ENCODE measurements at regions not wholly inside any gene's neighbourhood (a gene's known extent, or its start where the extent isn't known, plus 50 kb on each side); places are given as distances from the start of the nearest gene placed in this dataset.

GRCh38 chr9:135022191-135022870 lies 65.1 kb upstream of the OLFM1 start:
- ChIA-PET POLR2A (no interaction called here), CTCF (no interaction called here)

More at GRCh38 chr9:135022191-135022870, 65.1 kb upstream of the OLFM1 start:
- no peak overlapping the region for H3K4me3 ChIP-seq (replicated peaks in 1 of 2; ENCODE audit: low read depth in 1 of 2, low read length in 2 of 2)
- no peaks in the 10 kb centered on the region for H3K9me2 ChIP-seq (ENCODE audit: insufficient read depth)
- TF ChIP-seq REST (IDR thresholded peaks at IDR 0.05; ENCODE audit: low read depth), result no peak
- TF ChIP-seq SRF (IDR thresholded peaks at IDR 0.05; ENCODE audit: low read depth), result no peak
- TF ChIP-seq CTCF (IDR thresholded peaks at IDR 0.05 in 2 of 3, conservative IDR thresholded peaks at IDR 0.05 in 1 of 3; ENCODE audit: borderline replicate concordance in 1 of 3, insufficient read depth in 1 of 3, low read depth in 2 of 3, low read length in 2 of 3), result no peak
- TF ChIP-seq SIN3A (IDR thresholded peaks at IDR 0.05; ENCODE audit: low read depth), result no peak
- no peak for TF ChIP-seq POLR2A (IDR thresholded peaks at IDR 0.05; ENCODE audit: borderline replicate concordance, extremely low read depth, insufficient read depth, insufficient read length)
- TF ChIP-seq CEBPB (IDR thresholded peaks at IDR 0.05; ENCODE audit: low read depth), result no peak
- no peak for TF ChIP-seq EGR1 (IDR thresholded peaks at IDR 0.05; ENCODE audit: low read depth)
- TF ChIP-seq MAX (IDR thresholded peaks at IDR 0.05), result no peak
- no peak for TF ChIP-seq ZBTB33 (IDR thresholded peaks at IDR 0.05; ENCODE audit: extremely low read depth, insufficient replicate concordance, low read length)
- no peak overlapping the region for H2AFZ ChIP-seq (ENCODE audit: low read depth, low read length, poor library complexity, severe bottlenecking)
- no peak overlapping the region for H3K4me2 ChIP-seq (ENCODE audit: low read length)
- H3K9me3 ChIP-seq (ENCODE audit: control insufficient read depth in 1 of 2, insufficient read depth in 1 of 2, low read depth in 1 of 2, low read length in 2 of 2), result no peaks in the 10 kb centered on the region
- DNase-seq (ENCODE audit: low read depth, low spot score) (no peak), ATAC-seq (no peak)
- H3K36me3 ChIP-seq (ENCODE audit: control insufficient read depth in 1 of 2, insufficient read depth in 2 of 2, low read length in 2 of 2), result no peaks in the 10 kb centered on the region
- RAD21 ChIA-PET (ENCODE audit: low non-redundant PET in 1 of 2, low total read pairs in 2 of 2, uncharacterized antibody in 2 of 2, unreplicated experiment in 2 of 2), result no interaction called here
- no TSS peak for BruUV-seq (replicated peaks)
- no peaks in the 10 kb centered on the region for H3K79me2 ChIP-seq (ENCODE audit: insufficient read depth, low read length)
- H3K27me3 ChIP-seq (ENCODE audit: insufficient read depth, low read length), result peaks cover 24% of the 10 kb centered on the region
- H3K27ac ChIP-seq (ENCODE audit: low read depth, low read length), result no peak overlapping the region
- no peaks in the 10 kb centered on the region for H4K20me1 ChIP-seq (ENCODE audit: insufficient read depth)
- H3K4me1 ChIP-seq (ENCODE audit: control insufficient read depth in 1 of 2, insufficient read depth in 2 of 2, low read length in 2 of 2), result peaks cover 8 to 12% of the 10 kb centered on the region in 2 experiments
- no peak overlapping the region for H3K9ac ChIP-seq (ENCODE audit: low read length)
- intact Hi-C loops (cut with micrococcal nuclease), result no loop called here

All from HCT116 (cell line).